ENCODE measurements at regions not wholly inside any gene's neighbourhood (a gene's known extent, or its start where the extent isn't known, plus 50 kb on each side); places are given as distances from the start of the nearest gene placed in this dataset.

GRCh38 chr6:91281901-91282300 is 695.0 kb upstream of the MAP3K7 start:
- ChIA-PET CTCF (ENCODE audit: partially characterized antibody) (no interaction called here), POLR2A (ENCODE audit: partially characterized antibody) (no interaction called here)
- H3K36me3 Mint-ChIP-seq = no peaks in the 10 kb centered on the region

DNA sequence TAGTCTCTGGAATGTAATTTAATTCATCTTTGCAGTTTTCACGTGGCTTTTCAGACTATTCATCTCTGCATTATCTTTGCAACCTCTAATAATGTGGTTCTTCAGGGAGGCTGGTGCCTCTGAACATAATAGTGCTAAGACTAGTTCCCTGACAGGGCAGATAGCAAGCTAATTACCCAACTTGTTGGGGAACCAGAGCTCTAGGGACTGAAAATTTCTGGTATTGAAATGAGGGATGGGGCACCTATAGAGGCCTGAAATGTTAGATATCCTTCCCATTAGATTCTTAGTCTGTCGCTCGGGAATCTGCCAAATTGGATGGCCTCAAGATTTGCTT is 693.6 kb upstream of the MAP3K7 start:
- no peaks in the 10 kb centered on the region for H3K36me3 ChIP-seq (ENCODE audit: insufficient read depth, low read length)
- no peak for DNase-seq
- intact Hi-C loops (cut with micrococcal nuclease) = no loop called here
- Mint-ChIP-seq H3K4me1 (no peaks in the 10 kb centered on the region), H3K36me3 (no peaks in the 10 kb centered on the region), H3K9me3 (peaks cover 0 to 7% (median 0%) of the 10 kb centered on the region in 8 donors), H3K27ac (no peak overlapping the region), H3K4me3 (no peak overlapping the region), H3K27me3 (no peaks in the 10 kb centered on the region)
- no peaks in the 10 kb centered on the region for H3K4me1 ChIP-seq (ENCODE audit: insufficient read depth, low read length)
- ChIA-PET POLR2A (ENCODE audit: partially characterized antibody) (no interaction called here), CTCF (ENCODE audit: partially characterized antibody) (no interaction called here)
- H3K9me3 ChIP-seq (ENCODE audit: control insufficient read depth in 1 of 2, low read length in 2 of 2) = peaks cover 0 to 2% of the 10 kb centered on the region in 2 donors
- H3K27me3 ChIP-seq (ENCODE audit: insufficient read depth, low read length) = no peaks in the 10 kb centered on the region
- H3K27ac ChIP-seq (ENCODE audit: low read depth, low read length) = no peak overlapping the region
- no peak overlapping the region for H3K4me3 ChIP-seq (ENCODE audit: low read length in 2 of 2)

More at GRCh38 chr6:91281901-91282300, 695.0 kb upstream of the MAP3K7 start:
- no peaks in the 10 kb centered on the region for H3K27me3 ChIP-seq (ENCODE audit: insufficient read depth, low read length)
- Mint-ChIP-seq H3K27ac (no peak overlapping the region), H3K27me3 (no peaks in the 10 kb centered on the region), H3K4me3 (no peak overlapping the region), H3K4me1 (no peaks in the 10 kb centered on the region), H3K9me3 (peaks cover 0 to 7% (median 0%) of the 10 kb centered on the region in 8 donors)
- H3K27ac ChIP-seq (ENCODE audit: low read depth, low read length) = no peak overlapping the region
- no peaks in the 10 kb centered on the region for H3K4me1 ChIP-seq (ENCODE audit: insufficient read depth, low read length)
- no peak for DNase-seq
- H3K9me3 ChIP-seq (ENCODE audit: control insufficient read depth in 1 of 2, low read length in 2 of 2) = peaks cover 0 to 2% of the 10 kb centered on the region in 2 donors
- intact Hi-C loops (cut with micrococcal nuclease) = no loop called here
- H3K36me3 ChIP-seq (ENCODE audit: insufficient read depth, low read length) = no peaks in the 10 kb centered on the region
- no peak overlapping the region for H3K4me3 ChIP-seq (ENCODE audit: low read length in 2 of 2)

- Histone ChIP-seq H3K9me3 (ENCODE audit: control insufficient read depth in 1 of 2, low read length in 2 of 2) (peaks cover 0 to 2% of the 10 kb centered on the region in 2 donors), H3K27ac (ENCODE audit: low read depth, low read length) (no peak overlapping the region), H3K4me3 (ENCODE audit: low read length in 2 of 2) (no peak overlapping the region), H3K36me3 (ENCODE audit: insufficient read depth, low read length) (no peaks in the 10 kb centered on the region), H3K27me3 (ENCODE audit: insufficient read depth, low read length) (no peaks in the 10 kb centered on the region), H3K4me1 (ENCODE audit: insufficient read depth, low read length) (no peaks in the 10 kb centered on the region)
- no peak overlapping the region for H3K27ac Mint-ChIP-seq
- CTCF ChIA-PET (ENCODE audit: partially characterized antibody) = no interaction called here
- DNase-seq = no peak
- intact Hi-C loops (cut with micrococcal nuclease) = no loop called here
- POLR2A ChIA-PET (ENCODE audit: partially characterized antibody) = no interaction called here
- no peaks in the 10 kb centered on the region for H3K4me1 Mint-ChIP-seq
- H3K36me3 Mint-ChIP-seq = no peaks in the 10 kb centered on the region
- peak overlapping the region in 1 of 8 donors; percentile 43 for H3K4me3 Mint-ChIP-seq
- H3K9me3 Mint-ChIP-seq = peaks cover 0 to 7% (median under 1%) of the 10 kb centered on the region in 8 donors
- H3K27me3 Mint-ChIP-seq = no peaks in the 10 kb centered on the region
Observed at GRCh38 chr6:91279740-91280493, 693.0 kb upstream of the MAP3K7 start.

DNA sequence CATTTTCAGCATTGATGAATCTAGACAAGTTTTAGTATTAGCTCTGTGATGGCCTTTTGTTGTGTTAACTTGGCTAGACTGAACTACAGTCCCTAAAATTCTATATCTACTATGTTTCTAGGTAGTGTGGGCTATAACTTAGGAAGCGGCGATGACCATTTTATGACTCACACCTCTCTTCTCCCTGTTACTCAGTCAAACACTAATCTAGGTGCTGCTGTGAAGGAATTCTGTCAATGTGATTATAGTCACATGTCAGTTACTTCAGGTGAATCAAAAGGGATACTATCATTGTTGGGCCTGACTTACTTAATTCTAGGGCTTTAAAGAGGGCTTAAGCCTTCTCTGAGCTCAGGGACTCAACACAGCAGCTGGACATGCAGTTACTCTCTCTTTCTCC is 691.5 kb upstream of the MAP3K7 start:
- intact Hi-C loops (cut with micrococcal nuclease) = no loop called here
- Histone ChIP-seq H3K4me3 (ENCODE audit: low read length in 2 of 2) (no peak overlapping the region), H3K4me1 (ENCODE audit: insufficient read depth, low read length) (no peaks in the 10 kb centered on the region), H3K27me3 (ENCODE audit: insufficient read depth, low read length) (no peaks in the 10 kb centered on the region), H3K9me3 (ENCODE audit: control insufficient read depth in 1 of 2, low read length in 2 of 2) (peaks cover 0 to 2% of the 10 kb centered on the region in 2 donors), H3K36me3 (ENCODE audit: insufficient read depth, low read length) (no peaks in the 10 kb centered on the region), H3K27ac (ENCODE audit: low read depth, low read length) (no peak overlapping the region)
- Mint-ChIP-seq H3K9me3 (peaks cover 0 to 7% (median 1%) of the 10 kb centered on the region in 8 donors), H3K27me3 (no peaks in the 10 kb centered on the region), H3K27ac (no peak overlapping the region), H3K36me3 (no peaks in the 10 kb centered on the region), H3K4me1 (no peaks in the 10 kb centered on the region), H3K4me3 (no peak overlapping the region)
- ChIA-PET POLR2A (ENCODE audit: partially characterized antibody) (no interaction called here), CTCF (ENCODE audit: partially characterized antibody) (no interaction called here)
- DNase-seq = no peak

GRCh38 chr6:91276315-91276714 is 689.4 kb upstream of the MAP3K7 start:
- H3K4me3 Mint-ChIP-seq = no peak overlapping the region
- no peak overlapping the region for H3K27ac Mint-ChIP-seq
- H3K9me3 ChIP-seq (ENCODE audit: control insufficient read depth in 1 of 2, low read length in 2 of 2) = no peaks in the 10 kb centered on the region
- POLR2A ChIA-PET (ENCODE audit: partially characterized antibody) = no interaction called here
- no peaks in the 10 kb centered on the region for H3K36me3 ChIP-seq (ENCODE audit: insufficient read depth, low read length)
- H3K4me1 ChIP-seq (ENCODE audit: insufficient read depth, low read length) = no peaks in the 10 kb centered on the region
- H3K27ac ChIP-seq (ENCODE audit: low read depth, low read length) = no peak overlapping the region
- H3K36me3 Mint-ChIP-seq = no peaks in the 10 kb centered on the region
- no peaks in the 10 kb centered on the region for H3K27me3 ChIP-seq (ENCODE audit: insufficient read depth, low read length)
- CTCF ChIA-PET (ENCODE audit: partially characterized antibody) = no interaction called here
- H3K27me3 Mint-ChIP-seq = no peaks in the 10 kb centered on the region
- H3K9me3 Mint-ChIP-seq = peaks cover 0 to 4% (median 0%) of the 10 kb centered on the region in 8 donors
- intact Hi-C loops (cut with micrococcal nuclease) = no loop called here
- no peak overlapping the region for H3K4me3 ChIP-seq (ENCODE audit: low read length in 2 of 2)
- no peaks in the 10 kb centered on the region for H3K4me1 Mint-ChIP-seq
- DNase-seq = no peak

- ChIA-PET CTCF (ENCODE audit: partially characterized antibody) (no interaction called here), POLR2A (ENCODE audit: partially characterized antibody) (no interaction called here)
- no peaks in the 10 kb centered on the region for H3K9me3 ChIP-seq (ENCODE audit: control insufficient read depth in 1 of 2, low read length in 2 of 2)
- H3K36me3 ChIP-seq (ENCODE audit: insufficient read depth, low read length) = no peaks in the 10 kb centered on the region
- Mint-ChIP-seq H3K27ac (no peak overlapping the region), H3K4me3 (no peak overlapping the region), H3K9me3 (peaks cover 0 to 3% (median 0%) of the 10 kb centered on the region in 8 donors), H3K27me3 (no peaks in the 10 kb centered on the region), H3K36me3 (no peaks in the 10 kb centered on the region), H3K4me1 (no peaks in the 10 kb centered on the region)
- H3K27me3 ChIP-seq (ENCODE audit: insufficient read depth, low read length) = no peaks in the 10 kb centered on the region
- no peaks in the 10 kb centered on the region for H3K4me1 ChIP-seq (ENCODE audit: insufficient read depth, low read length)
- DNase-seq = no peak
- intact Hi-C loops (cut with micrococcal nuclease) = no loop called here
- H3K4me3 ChIP-seq (ENCODE audit: low read length in 2 of 2) = no peak overlapping the region
- H3K27ac ChIP-seq (ENCODE audit: low read depth, low read length) = no peak overlapping the region
Observed at GRCh38 chr6:91273729-91274128, 686.9 kb upstream of the MAP3K7 start.

DNA sequence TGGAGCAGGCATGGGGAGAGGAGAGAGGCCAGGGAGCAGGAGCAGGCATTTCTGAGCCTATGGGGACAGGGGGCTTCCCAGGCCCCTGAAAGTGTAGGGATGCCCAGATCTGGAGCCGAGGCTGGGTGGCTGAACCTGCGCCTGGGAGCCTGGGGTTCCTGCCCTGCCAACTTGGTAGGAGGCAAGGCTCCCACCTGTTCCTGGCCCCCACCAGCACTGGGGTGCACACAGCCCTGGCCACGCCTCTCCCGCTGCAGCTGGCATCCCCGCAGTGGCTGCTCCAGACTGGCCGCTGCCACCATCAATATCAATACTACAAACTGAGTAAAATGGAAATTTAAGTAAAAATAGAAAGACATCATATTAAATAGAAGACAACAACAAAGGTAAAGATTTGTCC is 684.9 kb upstream of the MAP3K7 start:
- Histone ChIP-seq H3K27me3 (ENCODE audit: insufficient read depth, low read length) (no peaks in the 10 kb centered on the region), H3K4me1 (ENCODE audit: insufficient read depth, low read length) (no peaks in the 10 kb centered on the region), H3K9me3 (ENCODE audit: control insufficient read depth in 1 of 2, low read length in 2 of 2) (no peaks in the 10 kb centered on the region), H3K36me3 (ENCODE audit: insufficient read depth, low read length) (no peaks in the 10 kb centered on the region), H3K4me3 (ENCODE audit: low read length in 2 of 2) (no peak overlapping the region), H3K27ac (ENCODE audit: low read depth, low read length) (no peak overlapping the region)
- H3K4me3 Mint-ChIP-seq = no peak overlapping the region
- POLR2A ChIA-PET (ENCODE audit: partially characterized antibody) = no interaction called here
- H3K27me3 Mint-ChIP-seq = no peaks in the 10 kb centered on the region
- CTCF ChIA-PET (ENCODE audit: partially characterized antibody) = no interaction called here
- peaks cover 0 to 4% (median 0%) of the 10 kb centered on the region in 8 donors for H3K9me3 Mint-ChIP-seq
- H3K4me1 Mint-ChIP-seq = no peaks in the 10 kb centered on the region
- no peak overlapping the region for H3K27ac Mint-ChIP-seq
- DNase-seq = no peak
- H3K36me3 Mint-ChIP-seq = no peaks in the 10 kb centered on the region
- intact Hi-C loops (cut with micrococcal nuclease) = no loop called here

GRCh38 chr6:91268941-91269340 is 682.1 kb upstream of the MAP3K7 start:
- no peak overlapping the region for H3K4me3 Mint-ChIP-seq
- H3K4me1 Mint-ChIP-seq = no peaks in the 10 kb centered on the region
- H3K9me3 Mint-ChIP-seq = peaks cover 0 to 4% (median 0%) of the 10 kb centered on the region in 8 donors
- ChIA-PET POLR2A (ENCODE audit: partially characterized antibody) (no interaction called here), CTCF (ENCODE audit: partially characterized antibody) (no interaction called here)
- intact Hi-C loops (cut with micrococcal nuclease) = no loop called here
- no peaks in the 10 kb centered on the region for H3K27me3 Mint-ChIP-seq
- no peak overlapping the region for H3K27ac Mint-ChIP-seq
- DNase-seq = no peak
- no peaks in the 10 kb centered on the region for H3K36me3 Mint-ChIP-seq
- Histone ChIP-seq H3K27ac (ENCODE audit: low read depth, low read length) (no peak overlapping the region), H3K4me1 (ENCODE audit: insufficient read depth, low read length) (no peaks in the 10 kb centered on the region), H3K9me3 (ENCODE audit: control insufficient read depth in 1 of 2, low read length in 2 of 2) (no peaks in the 10 kb centered on the region), H3K36me3 (ENCODE audit: insufficient read depth, low read length) (no peaks in the 10 kb centered on the region), H3K4me3 (ENCODE audit: low read length in 2 of 2) (no peak overlapping the region), H3K27me3 (ENCODE audit: insufficient read depth, low read length) (no peaks in the 10 kb centered on the region)
